ENCODE measurements at regions not wholly inside any gene's neighbourhood (a gene's known extent, or its start where the extent isn't known, plus 50 kb on each side); places are given as distances from the start of the nearest gene placed in this dataset.
A peak's percentile ranks its signal among the peaks of the same experiment; 100 is the strongest.
"Not testable (repeated sequence)": the region's sequence is repeated elsewhere in the genome, so short reads cannot be mapped to it uniquely, and the experiment has no call there.

GRCh38 chr3:106029954-106030626, 161.3 kb upstream of the CBLB start:
- FAIRE-seq = peak; percentile 27

- FAIRE-seq = no peak
Observed at GRCh38 chr3:106030627-106030963, 161.8 kb upstream of the CBLB start.

GRCh38 chr3:106032479-106032878, 163.7 kb upstream of the CBLB start:
- no peak for FAIRE-seq

GRCh38 chr3:106033654-106034053, 164.8 kb upstream of the CBLB start:
- no peak for FAIRE-seq

- no peak for FAIRE-seq
Observed at GRCh38 chr3:106034313-106034712, 165.5 kb upstream of the CBLB start.

- FAIRE-seq = no peak
Observed at GRCh38 chr3:106035619-106036018, 166.8 kb upstream of the CBLB start.

- no peak for FAIRE-seq
Observed at GRCh38 chr3:106036696-106037095, 167.9 kb upstream of the CBLB start.

GRCh38 chr3:106047221-106047620, 178.4 kb upstream of the CBLB start:
- FAIRE-seq = no peak

GRCh38 chr3:106048946-106049481, 180.2 kb upstream of the CBLB start:
- no peak for FAIRE-seq

- FAIRE-seq = no peak
Observed at GRCh38 chr3:106049821-106050220, 181.0 kb upstream of the CBLB start.

GRCh38 chr3:106056931-106057330, 188.1 kb upstream of the CBLB start:
- FAIRE-seq = no peak

GRCh38 chr3:106058475-106058874, 189.7 kb upstream of the CBLB start:
- FAIRE-seq = no peak

GRCh38 chr3:106059953-106060517, 191.2 kb upstream of the CBLB start:
- no peak for FAIRE-seq

- peak; percentile 3 for FAIRE-seq
Observed at GRCh38 chr3:106063909-106064308, 195.1 kb upstream of the CBLB start.

GRCh38 chr3:106065831-106066230, 197.0 kb upstream of the CBLB start:
- no peak for FAIRE-seq

- no peak for FAIRE-seq
Observed at GRCh38 chr3:106067711-106068110, 198.9 kb upstream of the CBLB start.

GRCh38 chr3:106068381-106068780, 199.6 kb upstream of the CBLB start:
- no peak for FAIRE-seq

GRCh38 chr3:106068795-106069194, 200.0 kb upstream of the CBLB start:
- no peak for FAIRE-seq

- FAIRE-seq = no peak
Observed at GRCh38 chr3:106070187-106070586, 201.4 kb upstream of the CBLB start.

GRCh38 chr3:106071306-106071705, 202.5 kb upstream of the CBLB start:
- no peak for FAIRE-seq

GRCh38 chr3:106072596-106072995, 203.8 kb upstream of the CBLB start:
- not testable (repeated sequence) for FAIRE-seq

- not testable (repeated sequence) for FAIRE-seq
Observed at GRCh38 chr3:106073806-106074205, 205.0 kb upstream of the CBLB start.

GRCh38 chr3:106075731-106076130, 206.9 kb upstream of the CBLB start:
- not testable (repeated sequence) for FAIRE-seq

- FAIRE-seq = no peak
Observed at GRCh38 chr3:106078635-106079034, 209.8 kb upstream of the CBLB start.

GRCh38 chr3:106082616-106083015, 213.8 kb upstream of the CBLB start:
- no peak for FAIRE-seq

All from A204.1 (cell line).